ENCODE measurements at regions not wholly inside any gene's neighbourhood (a gene's known extent, or its start where the extent isn't known, plus 50 kb on each side); places are given as distances from the start of the nearest gene placed in this dataset.

- no peak for TF ChIP-seq SP1 (IDR thresholded peaks at IDR 0.05)
- no peak for TF ChIP-seq FOXK2 (IDR thresholded peaks at IDR 0.05)
- no peak for TF ChIP-seq ZNF384 (IDR thresholded peaks at IDR 0.05)
- no peak for TF ChIP-seq ARNT (IDR thresholded peaks at IDR 0.05)
- TF ChIP-seq CTBP1 (IDR thresholded peaks at IDR 0.05; ENCODE audit: borderline replicate concordance) = no peak
- TF ChIP-seq ELF4 (IDR thresholded peaks at IDR 0.05) = no peak
- no peak for TF ChIP-seq NFRKB (IDR thresholded peaks at IDR 0.05)
- no peak for TF ChIP-seq BHLHE40 (IDR thresholded peaks at IDR 0.05; ENCODE audit: borderline replicate concordance)
- TF ChIP-seq HDGF (IDR thresholded peaks at IDR 0.05; ENCODE audit: borderline replicate concordance) = no peak
- TF ChIP-seq FOXM1 (IDR thresholded peaks at IDR 0.05; ENCODE audit: borderline replicate concordance) = no peak
- TF ChIP-seq FOXA1 (IDR thresholded peaks at IDR 0.05) = no peak
Measured at GRCh38 chr3:118683636-118684035, 351.0 kb downstream of the IGSF11 start.
